Heart left ventricle (tissue), 16 donors: ENCODE measurements at regions not wholly inside any gene's neighbourhood (a gene's known extent, or its start where the extent isn't known, plus 50 kb on each side); places are given as distances from the start of the nearest gene placed in this dataset.

Experiments used
- ATAC-seq, 4 donors: fragments of 200-7000 bp; cut with Tn5 transposase; one replicate each; pipeline ENCODE4 v1.9.1; 2020 to 2022; ENCODE audit warnings: moderate library complexity in 4 of 4, mild to moderate bottlenecking in 3 of 4, moderate number of reproducible peaks in 1 of 4
- DNase-seq, 5 donors: peaks; one replicate each; pipeline ENCODE4 v3.0.0-alpha.2; 2020
- H3K27ac ChIP-seq, 12 donors: fragments of 200-600 bp; sonication (generic) in 4 of 12; one replicate each; pipeline versions ENCODE4 v1.5.0 to v1.8.0; 2016 to 2022; ENCODE audit warnings: mild to moderate bottlenecking in 2 of 12
- H3K27me3 ChIP-seq, 9 donors: fragments of 200-600 bp; sonication (generic) in 2 of 9; one replicate each; pipeline versions ENCODE4 v1.5.1 to v1.8.0; 2016 to 2022; ENCODE audit warnings: mild to moderate bottlenecking in 3 of 9
- H3K36me3 ChIP-seq, 9 donors: fragments of 200-600 bp; sonication (generic) in 2 of 9; one replicate each; pipeline versions ENCODE4 v1.5.0 to v1.8.0; 2018 to 2022; ENCODE audit warnings: mild to moderate bottlenecking in 2 of 9
- H3K4me1 ChIP-seq, 12 donors: fragments of 200-600 bp; sonication (generic) in 4 of 12; one replicate each; pipeline versions ENCODE4 v1.5.0 to v1.8.0; 2016 to 2022; ENCODE audit warnings: mild to moderate bottlenecking in 3 of 12
- H3K4me3 ChIP-seq, 12 donors: fragments of 200-600 bp; sonication (generic) in 4 of 12; one replicate each; pipeline versions ENCODE4 v1.5.0 to v1.8.0; 2017 to 2022; ENCODE audit warnings: mild to moderate bottlenecking in 9 of 12, moderate library complexity in 4 of 12
- H3K9me3 ChIP-seq, 12 donors: fragments of 200-600 bp; sonication (generic) in 4 of 12; one replicate each; pipeline versions ENCODE4 v1.5.0 to v1.8.0; 2016 to 2022; ENCODE audit warnings: mild to moderate bottlenecking in 1 of 12
- CTCF ChIP-seq, 12 donors: fragments of 200-600 bp; sonication (generic) in 4 of 12; IDR thresholded peaks; one replicate each; pipeline versions ENCODE4 v1.5.0 to v1.8.0; 2018 to 2022; ENCODE audit warnings: antibody characterized with exemption in 12 of 12, mild to moderate bottlenecking in 5 of 12
- POLR2A ChIP-seq, 2 donors: fragments of 450-650 bp; IDR thresholded peaks; one replicate each; pipeline ENCODE4 v1.6.1; 2017; ENCODE audit warnings: antibody characterized with exemption in 2 of 2, mild to moderate bottlenecking in 2 of 2, moderate library complexity in 2 of 2
- WGBS, 4 donors: extraction: QIAGEN DNeasy Blood & Tissue Kit in 2 of 4; methylation state at CpG; one replicate each; pipeline versions ENCODE4 v1.1.5 to v1.1.7; 2013 to 2018; 5-methylcytosine and 5-hydroxymethylcytosine counted together
- intact Hi-C, 10 donors: fragments of 100-400 bp; cut with DNase I; formaldehyde crosslinking; loops; one replicate each; pipeline versions ENCODE4 v1.11.1 to v1.14.2; 2022
- donor health status: ischemic (EF 13 %, LVEDD 7.1; RV severe dilation, severe dysfunction).
- donor health status: healthy with polysubstance abuse.
- donor health status: DM: no; HTN: yes; CAD: no.
- donor health status: DM: no; HTN: no; CAD: no.
- donor health status: ischemic (EF 25% LVEDD 6.9; RV normal size, moderate dysfunction).
- donor health status: ischemic (EF 25% LVEDD 5.7; RV mildly dilated, moderate dysfunction).
- donor health status: healthy.
- donor health status: DM: yes; HTN: yes; CAD: no.
- donor health status: ischemic (EF 35%, LVEDD 5.7; RV mildly dilated, moderate dysfunction).
- donor health status: nonischemic (EF 11% LVEDD 7.7; RV severe dilation, severe dysfunction).
- donor health status: DM: yes; HTN: yes; CAD: no.
- donor health status: PGD.
- donor health status: ischemic (EF 29% LVEDD 5.4; RV normal size, mild dysfunction).
- donor health status: nonischemic (EF 23%, LVEDD 6.1; RV moderate dilation, normal function).

- DNase-seq (no peak), ATAC-seq (no peak)
- Histone ChIP-seq H3K4me3 (no peak overlapping the region), H3K9me3 (peaks cover 0 to 10% (median 2%) of the 10 kb centered on the region in 12 donors), H3K27me3 (no peaks in the 10 kb centered on the region), H3K36me3 (no peaks in the 10 kb centered on the region), H3K27ac (no peak overlapping the region), H3K4me1 (no peaks in the 10 kb centered on the region)
- TF ChIP-seq CTCF (IDR thresholded peaks at IDR 0.05) = no peak
- intact Hi-C loops = no loop called here
Observed at GRCh38 chr3:30076899-30077298, 529.5 kb upstream of the TGFBR2 start.

GRCh38 chr3:30077746-30078145, 528.7 kb upstream of the TGFBR2 start:
- whole genome bisulfite sequencing, 4 donors = 86 to 98% (median 93%) methylated on average over 2 of the region's 2 CpGs
- no peaks in the 10 kb centered on the region for H3K27me3 ChIP-seq
- no peak overlapping the region for H3K4me3 ChIP-seq
- ATAC-seq = no peak
- TF ChIP-seq POLR2A (IDR thresholded peaks at IDR 0.05) (no peak), CTCF (IDR thresholded peaks at IDR 0.05) (no peak)
- no peaks in the 10 kb centered on the region for H3K4me1 ChIP-seq
- DNase-seq = no peak
- intact Hi-C loops = no loop called here
- no peak overlapping the region for H3K27ac ChIP-seq
- peaks cover 0 to 10% (median 2%) of the 10 kb centered on the region in 12 donors for H3K9me3 ChIP-seq
- H3K36me3 ChIP-seq = no peaks in the 10 kb centered on the region

- Histone ChIP-seq H3K27ac (no peak overlapping the region), H3K4me3 (no peak overlapping the region), H3K36me3 (no peaks in the 10 kb centered on the region), H3K27me3 (no peaks in the 10 kb centered on the region), H3K9me3 (peaks cover 0 to 10% (median 2%) of the 10 kb centered on the region in 12 donors), H3K4me1 (no peaks in the 10 kb centered on the region)
- DNase-seq (no peak), ATAC-seq (peak in 1 of 4 donors; percentile 24)
- 29 to 71% (median 48%) methylated on average over 2 of the region's 2 CpGs for WGBS, 4 donors
- no peak for TF ChIP-seq POLR2A (IDR thresholded peaks at IDR 0.05)
- intact Hi-C loops = no loop called here
Observed at GRCh38 chr3:30078736-30079135, 527.7 kb upstream of the TGFBR2 start.

DNA sequence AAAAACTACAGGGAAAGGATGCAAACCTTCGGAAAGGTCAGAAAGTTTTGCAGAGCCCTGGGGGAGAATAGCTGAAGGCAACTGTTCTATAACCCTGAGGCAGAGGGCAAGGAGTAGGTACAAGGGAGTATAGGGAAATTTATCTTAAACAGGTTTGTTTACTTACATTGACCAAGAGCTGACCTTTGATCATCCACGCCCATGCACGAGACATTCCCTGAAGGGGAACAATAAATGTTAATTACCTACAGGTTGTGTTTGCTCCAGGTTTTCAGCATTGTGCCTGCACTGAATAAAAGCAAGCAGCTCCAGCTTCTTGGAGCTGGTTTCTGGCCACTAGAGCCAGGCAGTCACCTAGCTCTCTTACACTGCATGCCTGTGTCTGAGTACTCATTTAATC, 524.5 kb upstream of the TGFBR2 start:
- Histone ChIP-seq H3K36me3 (no peaks in the 10 kb centered on the region), H3K4me3 (no peak overlapping the region), H3K27me3 (no peaks in the 10 kb centered on the region), H3K27ac (no peak overlapping the region), H3K9me3 (no peaks in the 10 kb centered on the region), H3K4me1 (no peaks in the 10 kb centered on the region)
- ATAC-seq (no peak), DNase-seq (no peak)
- WGBS, 4 donors = 88 to 98% (median 92%) methylated on average over 3 of the region's 3 CpGs
- intact Hi-C loops = no loop called here
- TF ChIP-seq POLR2A (IDR thresholded peaks at IDR 0.05) (no peak), CTCF (IDR thresholded peaks at IDR 0.05) (no peak)

GRCh38 chr3:30082652-30083051, 523.7 kb upstream of the TGFBR2 start:
- intact Hi-C loops = no loop called here
- H3K36me3 ChIP-seq = no peaks in the 10 kb centered on the region
- no peak overlapping the region for H3K4me3 ChIP-seq
- no peak for TF ChIP-seq CTCF (IDR thresholded peaks at IDR 0.05)
- TF ChIP-seq POLR2A (IDR thresholded peaks at IDR 0.05) = no peak
- 72 to 85% (median 82%) methylated on average over 7 of the region's 7 CpGs for WGBS, 4 donors
- no peak for DNase-seq
- no peaks in the 10 kb centered on the region for H3K27me3 ChIP-seq
- no peak overlapping the region for H3K27ac ChIP-seq
- ATAC-seq = no peak
- H3K4me1 ChIP-seq = no peaks in the 10 kb centered on the region
- H3K9me3 ChIP-seq = no peaks in the 10 kb centered on the region
